A549 (cell line): ENCODE measurements at regions not wholly inside any gene's neighbourhood (a gene's known extent, or its start where the extent isn't known, plus 50 kb on each side); places are given as distances from the start of the nearest gene placed in this dataset.

Source experiments
- ATAC-seq, 2 experiments: fragments of 200-7000 bp in 1 of 2; fragments of >200 bp in 1 of 2; cut with Nextera tagmentation in 1 of 2; cut with Tn5 transposase in 1 of 2; 3 replicates each; pipeline versions ENCODE4 v1.8.0 to v1.9.1; 2018 to 2020; ENCODE audit warnings: mild to moderate bottlenecking in 1 of 2, moderate library complexity in 1 of 2
- CTCF ChIA-PET: fragments of 300-600 bp; sonication (Branson Sonifier 250); formaldehyde crosslinking; extraction: SDS; loops from one replicate; lab custom pipeline; 2021; ENCODE audit warnings: antibody characterized with exemption, inconsistent platforms; lab: Yijun Ruan, JAX
- POLR2A ChIA-PET: fragments of 350-600 bp; formaldehyde crosslinking; extraction: SDS; loops from one replicate; lab custom pipeline; 2021; ENCODE audit warnings: antibody characterized with exemption, inconsistent platforms; lab: Yijun Ruan, JAX
- DNase-seq, 2 experiments: peaks; one replicate each; pipeline versions ENCODE4 v3.0.0 to v3.0.0-alpha.2; 2011 to 2016; ENCODE audit warnings: low read depth in 1 of 2, low spot score in 1 of 2
- FAIRE-seq: peaks from 2 replicates; lab custom pipeline; 2011; peaks lifted over from hg19 to GRCh38; lab: Jason Lieb, UNC
- H3K27ac ChIP-seq, 2 experiments: fragments of >200 bp; sonication (Bioruptor Twin); formaldehyde crosslinking; 3 replicates each; pipeline ENCODE4 v1.5.1; 2016 to 2017
- H3K4me1 ChIP-seq: fragments of >200 bp; sonication (Bioruptor Twin); formaldehyde crosslinking; 3 replicates; pipeline ENCODE4 v1.6.1; 2016
- H3K4me2 ChIP-seq: fragments of >200 bp; sonication (Bioruptor Twin); formaldehyde crosslinking; 3 replicates; pipeline ENCODE4 v1.6.1; 2016
- H3K4me3 ChIP-seq: fragments of >200 bp; sonication (Bioruptor Twin); formaldehyde crosslinking; 3 replicates; pipeline ENCODE4 v1.5.1; 2016
- H3K9me3 ChIP-seq: fragments of >200 bp; sonication (Bioruptor Twin); formaldehyde crosslinking; 3 replicates; pipeline ENCODE4 v1.6.1; 2016
- ATOH8 ChIP-seq: fragments of 250-450 bp; sonication (Bioruptor Pico); IDR thresholded peaks from 2 replicates; pipeline ENCODE4 v1.5.0; 2020; ENCODE audit warnings: low read depth, mild to moderate bottlenecking, moderate library complexity
- CEBPB ChIP-seq, 2 experiments: fragments of >200 bp in 1 of 2; sonication (Bioruptor Twin) in 1 of 2; formaldehyde crosslinking in 1 of 2; IDR thresholded peaks; 2 replicates each; pipeline ENCODE4 v1.6.1; 2012 to 2016
- CHD2 ChIP-seq: fragments of 150-350 bp; IDR thresholded peaks from 2 replicates; pipeline ENCODE4 v1.6.1; 2014; ENCODE audit warnings: low read length; ENCODE audit not compliant: partially characterized antibody
- CTCF ChIP-seq: fragments of >200 bp; sonication (Bioruptor Twin); formaldehyde crosslinking; IDR thresholded peaks from 3 replicates; pipeline ENCODE4 v1.5.1; 2016
- EHMT2 ChIP-seq: fragments of 200-600 bp; sonication (generic); IDR thresholded peaks from 2 replicates; pipeline ENCODE4 v1.6.1; 2016; ENCODE audit warnings: antibody characterized with exemption, low read depth, mild to moderate bottlenecking, moderate library complexity
- ELK1 ChIP-seq: fragments of 150-350 bp; IDR thresholded peaks from 2 replicates; pipeline ENCODE4 v1.6.1; 2014; ENCODE audit warnings: low read depth, mild to moderate bottlenecking, low read length
- EP300 ChIP-seq, 2 experiments: fragments of >200 bp; sonication (Bioruptor Twin); formaldehyde crosslinking; IDR thresholded peaks; 2 replicates in 1 of 2; 3 replicates in 1 of 2; pipeline ENCODE4 v1.6.1; 2016 to 2017
- FOSL2 ChIP-seq, 2 experiments: fragments of 450-650 bp in 1 of 2; fragments of >200 bp in 1 of 2; sonication (Bioruptor Twin) in 1 of 2; formaldehyde crosslinking; IDR thresholded peaks; 2 replicates each; pipeline versions ENCODE4 v1.5.0 to v1.6.1; 2016 to 2020; ENCODE audit warnings: mild to moderate bottlenecking in 1 of 2, moderate library complexity in 1 of 2
- HES2 ChIP-seq: fragments of >200 bp; sonication (Bioruptor Twin); formaldehyde crosslinking; IDR thresholded peaks from 2 replicates; pipeline ENCODE4 v1.6.1; 2016
- JUN ChIP-seq, 2 experiments: fragments of >200 bp; sonication (Bioruptor Twin); formaldehyde crosslinking; IDR thresholded peaks; 2 replicates in 1 of 2; 3 replicates in 1 of 2; pipeline ENCODE4 v1.6.1; 2016 to 2017
- KDM1A ChIP-seq: fragments of 200-600 bp; sonication (generic); IDR thresholded peaks from 2 replicates; pipeline ENCODE4 v1.6.1; 2016; ENCODE audit warnings: low read depth, mild to moderate bottlenecking
- KDM5A ChIP-seq: fragments of 200-600 bp; sonication (generic); IDR thresholded peaks from 2 replicates; pipeline ENCODE4 v1.6.1; 2016; ENCODE audit warnings: antibody characterized with exemption, mild to moderate bottlenecking
- MAZ ChIP-seq: fragments of 150-350 bp; IDR thresholded peaks from 2 replicates; pipeline ENCODE4 v1.6.1; 2014; ENCODE audit warnings: antibody characterized with exemption, low read depth, low read length, borderline replicate concordance
- NPAS2 ChIP-seq: fragments of 250-450 bp; sonication (Bioruptor Pico); IDR thresholded peaks from 2 replicates; pipeline ENCODE4 v1.8.0; 2022; ENCODE audit warnings: mild to moderate bottlenecking, moderate library complexity, borderline replicate concordance
- NR3C1 ChIP-seq: fragments of >200 bp; sonication (Bioruptor Twin); formaldehyde crosslinking; IDR thresholded peaks from 3 replicates; pipeline ENCODE4 v1.6.1; 2017
- PBX3 ChIP-seq: IDR thresholded peaks from 2 replicates; pipeline ENCODE4 v1.6.1; 2012
- PHF8 ChIP-seq: fragments of 200-600 bp; sonication (generic); IDR thresholded peaks from 2 replicates; pipeline ENCODE4 v1.6.1; 2016; ENCODE audit warnings: low read depth, mild to moderate bottlenecking, antibody characterized with exemption, moderate library complexity, borderline replicate concordance
- RARB ChIP-seq: fragments of 250-450 bp; sonication (Bioruptor Pico); IDR thresholded peaks from 2 replicates; pipeline ENCODE4 v1.8.0; 2021; ENCODE audit warnings: mild to moderate bottlenecking, moderate library complexity
- REST ChIP-seq: fragments of 200-600 bp; sonication (generic); IDR thresholded peaks from 2 replicates; pipeline ENCODE4 v1.6.1; 2016; ENCODE audit warnings: antibody characterized with exemption, mild to moderate bottlenecking, moderate library complexity
- TFCP2L1 ChIP-seq: fragments of 250-450 bp; sonication (Bioruptor Pico); IDR thresholded peaks from 2 replicates; pipeline ENCODE4 v1.5.0; 2021; ENCODE audit warnings: mild to moderate bottlenecking
- WGBS: methylation state at CpG from one replicate; pipeline ENCODE4 v1.1.6; 2017; ENCODE audit errors: missing lambda C conversion rate; 5-methylcytosine and 5-hydroxymethylcytosine counted together

DNA sequence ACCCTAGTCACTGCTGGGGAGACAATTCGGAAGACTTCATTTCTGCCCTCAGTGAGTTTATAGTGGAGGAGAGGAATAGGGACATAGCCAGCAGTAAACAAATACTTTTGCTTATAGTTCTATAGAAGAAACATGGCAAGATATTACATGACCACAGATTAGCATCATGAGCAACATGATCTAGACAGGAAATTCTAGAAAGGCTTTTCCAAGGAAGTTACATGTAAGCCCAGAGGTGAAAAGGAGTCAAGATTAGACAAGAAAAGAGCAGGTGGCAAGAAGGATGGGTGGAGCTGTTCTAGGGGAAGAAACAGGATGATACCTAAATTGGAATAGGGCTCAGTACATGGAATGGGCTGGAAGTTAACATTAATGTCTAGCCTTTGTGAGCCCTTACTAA, 82.8 kb upstream of the MYO10 start:
- CTCF ChIA-PET: interaction anchor here (1.0 to 1.6 kb wide), 3 partner anchors 22 to 96 kb away, joined by 3 to 7 read pairs (median 3); no protein-coding TSS in a partner anchor
- ATAC-seq (no peak), DNase-seq (no peak), FAIRE-seq (no peak)
- no peaks in the 10 kb centered on the region for H3K9me3 ChIP-seq
- 96% methylated on average over 1 of the region's 1 CpG for WGBS
- POLR2A ChIA-PET: interaction anchor here (0.5 kb wide), 1 partner anchor 77 kb away, joined by 8 read pairs; no protein-coding TSS in a partner anchor
- H3K27ac ChIP-seq: no peak overlapping the region
- peaks cover 12% of the 10 kb centered on the region; the same call in 2 of the 3 replicates for H3K4me1 ChIP-seq
- no peak overlapping the region for H3K4me2 ChIP-seq
- H3K4me3 ChIP-seq: no peak overlapping the region
- TF ChIP-seq PHF8: no peak
- no peak for TF ChIP-seq REST
- TF ChIP-seq PBX3: no peak
- no peak for TF ChIP-seq ELK1
- no peak for TF ChIP-seq EHMT2
- TF ChIP-seq JUN (IDR thresholded peaks at IDR 0.05): no peak
- no peak for TF ChIP-seq ATOH8 (CRISPR knock-in tag)

DNA sequence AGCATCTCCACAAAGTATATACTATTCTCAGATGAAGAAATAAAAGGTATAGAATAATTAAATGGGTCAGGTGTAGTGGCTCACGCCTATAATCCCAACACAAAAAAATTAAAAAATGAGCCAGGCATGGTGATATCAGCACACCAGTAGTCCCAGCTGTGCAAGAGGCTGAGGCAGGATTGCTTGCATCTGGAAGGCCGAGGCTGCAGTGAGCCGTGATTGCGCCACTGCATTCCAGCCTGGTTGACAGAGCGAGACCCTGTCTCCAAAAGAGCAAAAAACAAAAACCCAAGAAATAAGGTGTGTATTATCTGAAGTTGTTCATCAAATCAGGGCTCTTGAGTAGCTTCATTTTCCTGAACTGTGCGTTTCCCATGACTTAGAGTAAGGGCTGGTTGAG, 83.2 kb upstream of the MYO10 start:
- no peak overlapping the region for H3K4me2 ChIP-seq
- 0 out of 6 replicates have a peak overlapping the region, but pooled peaks of 1 of the 2 experiments have one; percentile 26 for H3K27ac ChIP-seq
- 94% methylated on average over 6 of the region's 6 CpGs for WGBS
- peaks cover 13% of the 10 kb centered on the region; the same call in 2 of the 3 replicates for H3K4me1 ChIP-seq
- no peak for FAIRE-seq
- peak in 1 of 2 experiments; percentile 31; a peak in 2 of 4 replicates for TF ChIP-seq CEBPB (IDR thresholded peaks at IDR 0.05)
- TF ChIP-seq CHD2: no peak
- TF ChIP-seq, all 56 proteins: peak for 1
- no peaks in the 10 kb centered on the region for H3K9me3 ChIP-seq
- ChIA-PET POLR2A (interaction anchor here (0.5 kb wide), 1 partner anchor 12 kb away, joined by 3 read pairs; no protein-coding TSS in a partner anchor), CTCF (interaction anchor here (0.6 to 2.0 kb wide), 4 partner anchors 21 to 171 kb away, joined by 3 to 5 read pairs (median 4); no protein-coding TSS in a partner anchor)
- no peak for DNase-seq
- no peak for ATAC-seq
- H3K4me3 ChIP-seq: no peak overlapping the region

- DNase-seq (no peak), ATAC-seq (no peak), FAIRE-seq (no peak)
- POLR2A ChIA-PET: no interaction called here
- Histone ChIP-seq H3K4me2 (peak overlapping the region; percentile 16; the same call in 2 of the 3 replicates), H3K4me1 (peaks cover 22% of the 10 kb centered on the region), H3K4me3 (no peak overlapping the region), H3K27ac (peak overlapping the region in 1 of 2 experiments; percentile 46; a peak in 3 of 6 replicates), H3K9me3 (no peaks in the 10 kb centered on the region)
- CTCF ChIA-PET: interaction anchor here (0.9 to 2.0 kb wide), 3 partner anchors 13 to 111 kb away, joined by 3 to 9 read pairs (median 5); no protein-coding TSS in a partner anchor
- WGBS: 91% methylated on average over 8 of the region's 8 CpGs
- TF ChIP-seq KDM1A (no peak), TFCP2L1 (CRISPR knock-in tag) (no peak), EP300 (IDR thresholded peaks at IDR 0.05) (no peak), NR3C1 (no peak), KDM5A (no peak), HES2 (no peak), RARB (CRISPR knock-in tag) (no peak), JUN (IDR thresholded peaks at IDR 0.05) (no peak), CTCF (no peak), FOSL2 (IDR thresholded peaks at IDR 0.05) (no peak), FOSL2 (CRISPR knock-in tag; IDR thresholded peaks at IDR 0.05) (no peak), MAZ (no peak), NPAS2 (no peak)
These were observed 84.9 kb upstream of the MYO10 start for GRCh38 chr5:17020678-17021601.
